GM12878 (cell line): ENCODE measurements at regions not wholly inside any gene's neighbourhood (a gene's known extent, or its start where the extent isn't known, plus 50 kb on each side); places are given as distances from the start of the nearest gene placed in this dataset.

Source experiments
- ATAC-seq: fragments of 200-7000 bp; cut with Tn5 transposase; 3 replicates; pipeline ENCODE4 v1.9.1; 2020; ENCODE audit warnings: mild to moderate bottlenecking, moderate library complexity
- BruUV-seq: library from RNA; stranded (reverse); fragments of 400-500 nt; replicated peaks from 2 replicates; lab custom pipeline; 2021; lab: Mats Ljungman, UMichigan
- CTCF ChIA-PET: fragments of 300-600 bp; sonication (Branson Sonifier 250); formaldehyde crosslinking; extraction: SDS; loops from one replicate; lab custom pipeline; 2021; ENCODE audit warnings: inconsistent platforms; lab: Yijun Ruan, JAX
- POLR2A ChIA-PET: fragments of 350-600 bp; formaldehyde crosslinking; extraction: SDS; loops from one replicate; lab custom pipeline; 2021; ENCODE audit warnings: inconsistent platforms; lab: Charles Lee
- RAD21 ChIA-PET: fragments of 300-600 bp; sonication (Branson Sonifier 250); formaldehyde crosslinking; loops from one replicate; lab custom pipeline; 2023; ENCODE audit warnings: antibody characterized with exemption; ENCODE audit not compliant: unreplicated experiment; lab: Charles Lee
- SMC1A ChIA-PET: fragments of 300-600 bp; sonication (Branson Sonifier 250); formaldehyde crosslinking; loops from one replicate; lab custom pipeline; 2023; ENCODE audit not compliant: unreplicated experiment, uncharacterized antibody; lab: Charles Lee
- DNase-seq: peaks from one replicate; pipeline ENCODE4 v3.0.0-alpha.2; 2011; ENCODE audit warnings: low read depth, low spot score
- FAIRE-seq: peaks from 3 replicates; lab custom pipeline; 2011; peaks lifted over from hg19 to GRCh38; lab: Jason Lieb, UNC
- H2AFZ ChIP-seq: 2 replicates; pipeline ENCODE4 v1.6.0; 2011; ENCODE audit warnings: low read depth, low read length, control low read depth; ENCODE audit not compliant: control insufficient read depth
- H3K27ac ChIP-seq: 2 replicates; pipeline ENCODE4 v1.5.1; 2011; ENCODE audit warnings: control low read depth; ENCODE audit not compliant: control insufficient read depth, insufficient read depth
- H3K27me3 ChIP-seq, 2 experiments: replicated peaks in 1 of 2; 2 replicates each; pipeline versions ENCODE4 v1.6.0 to v1.6.1; 2011; ENCODE audit warnings: low read length in 1 of 2; ENCODE audit not compliant: control insufficient read depth in 2 of 2, insufficient read depth in 2 of 2
- H3K36me3 ChIP-seq, 2 experiments: 2 replicates each; pipeline ENCODE4 v1.5.1; 2011; ENCODE audit warnings: low read length in 1 of 2; ENCODE audit not compliant: control insufficient read depth in 2 of 2, insufficient read depth in 2 of 2
- H3K4me1 ChIP-seq: 2 replicates; pipeline ENCODE4 v1.6.1; 2011; ENCODE audit warnings: mild to moderate bottlenecking, low read length, moderate library complexity, mixed read lengths; ENCODE audit not compliant: control insufficient read depth, insufficient read depth
- H3K4me2 ChIP-seq: 2 replicates; pipeline ENCODE4 v1.6.0; 2011; ENCODE audit warnings: control low read depth; ENCODE audit not compliant: control insufficient read depth, insufficient read depth
- H3K4me3 ChIP-seq: fragments of 200-600 bp; sonication (generic); 2 replicates; pipeline ENCODE4 v1.5.1; 2016
- H3K79me2 ChIP-seq: 2 replicates; pipeline ENCODE4 v1.6.0; 2011; ENCODE audit warnings: low read length; ENCODE audit not compliant: control insufficient read depth, insufficient read depth
- H3K9ac ChIP-seq: 2 replicates; pipeline ENCODE4 v1.8.0; 2011; ENCODE audit warnings: low read length, control low read depth, mixed read lengths; ENCODE audit not compliant: control insufficient read depth, insufficient read depth
- H3K9me3 ChIP-seq: replicated peaks from 3 replicates; pipeline ENCODE4 v1.5.1; 2011; ENCODE audit warnings: mild to moderate bottlenecking, low read length; ENCODE audit not compliant: control insufficient read depth, insufficient read depth
- H4K20me1 ChIP-seq: 2 replicates; pipeline ENCODE4 v1.6.0; 2011; ENCODE audit not compliant: control insufficient read depth, insufficient read depth
- CBFB ChIP-seq: IDR thresholded peaks from 2 replicates; pipeline ENCODE4 v1.6.1; 2016; ENCODE audit warnings: antibody characterized with exemption, low read depth
- CBX3 ChIP-seq: fragments of 200-600 bp; sonication (generic); IDR thresholded peaks from 2 replicates; pipeline ENCODE4 v1.6.1; 2016; ENCODE audit warnings: low read depth, borderline replicate concordance
- JUND ChIP-seq: IDR thresholded peaks from 2 replicates; pipeline ENCODE4 v1.6.1; 2012; ENCODE audit warnings: low read depth, mild to moderate bottlenecking, low read length, improper control_type of control experiment, moderate library complexity
- NR2C2 ChIP-seq: IDR thresholded peaks from 2 replicates; pipeline ENCODE4 v1.6.1; 2011; ENCODE audit warnings: borderline replicate concordance, low read depth; ENCODE audit not compliant: control insufficient read depth, insufficient read length
- RAD51 ChIP-seq: fragments of 450-650 bp; IDR thresholded peaks from 2 replicates; pipeline ENCODE4 v1.6.1; 2016; ENCODE audit warnings: moderate library complexity, mild to moderate bottlenecking, inconsistent platforms
- RBBP5 ChIP-seq: fragments of 200-600 bp; sonication (generic); conservative IDR thresholded peaks from 2 replicates; pipeline ENCODE4 v1.6.1; 2016
- RELB ChIP-seq: fragments of 450-650 bp; IDR thresholded peaks from 2 replicates; pipeline ENCODE4 v1.6.1; 2017; ENCODE audit warnings: low read depth, mild to moderate bottlenecking, moderate library complexity
- RUNX3 ChIP-seq: IDR thresholded peaks from 2 replicates; pipeline ENCODE4 v1.6.1; 2012; ENCODE audit warnings: low read length, inconsistent platforms
- SKIL ChIP-seq: fragments of 450-650 bp; IDR thresholded peaks from 2 replicates; pipeline ENCODE4 v1.6.1; 2017; ENCODE audit warnings: mild to moderate bottlenecking, low read depth, inconsistent platforms; ENCODE audit not compliant: poor library complexity, severe bottlenecking
- SP1 ChIP-seq: IDR thresholded peaks from one replicate; pipeline ENCODE4 v1.6.1; 2011; ENCODE audit warnings: low read depth, low read length
- STAT3 ChIP-seq: IDR thresholded peaks from 2 replicates; pipeline ENCODE4 v1.6.1; 2011; ENCODE audit warnings: low read depth, low read length, improper control_type of control experiment
- SUPT20H ChIP-seq: IDR thresholded peaks from 2 replicates; pipeline ENCODE4 v1.6.1; 2011; ENCODE audit warnings: low read depth, mild to moderate bottlenecking, low read length, moderate library complexity, borderline replicate concordance; ENCODE audit not compliant: control insufficient read depth
- TAF1 ChIP-seq: IDR thresholded peaks from 2 replicates; pipeline ENCODE4 v1.6.1; 2011; ENCODE audit warnings: mild to moderate bottlenecking, low read depth, low read length, borderline replicate concordance
- WGBS: methylation state at CpG from one replicate; pipeline ENCODE4 v1.1.6; 2016; ENCODE audit warnings: low lambda C conversion rate; ENCODE audit not compliant: insufficient replicate concordance, insufficient coverage; ENCODE audit errors: missing lambda C conversion rate; 5-methylcytosine and 5-hydroxymethylcytosine counted together
- in situ Hi-C: fragments of 300-500 bp; cut with MboI; formaldehyde crosslinking; loops from 9 replicates; pipeline ENCODE4 v1.14.3; 2018; ENCODE audit warnings: mixed read lengths
- intact Hi-C: fragments of 100-400 bp; cut with micrococcal nuclease; formaldehyde crosslinking; loops from one replicate; pipeline ENCODE4 v1.14.2; 2022; ENCODE audit not compliant: unreplicated experiment
- TF ChIP-seq, protein P1 (sequence below): IDR thresholded peaks from 2 replicates; pipeline ENCODE4 v1.6.1; 2012; ENCODE audit warnings: low read depth, low read length, improper control_type of control experiment

DNA sequence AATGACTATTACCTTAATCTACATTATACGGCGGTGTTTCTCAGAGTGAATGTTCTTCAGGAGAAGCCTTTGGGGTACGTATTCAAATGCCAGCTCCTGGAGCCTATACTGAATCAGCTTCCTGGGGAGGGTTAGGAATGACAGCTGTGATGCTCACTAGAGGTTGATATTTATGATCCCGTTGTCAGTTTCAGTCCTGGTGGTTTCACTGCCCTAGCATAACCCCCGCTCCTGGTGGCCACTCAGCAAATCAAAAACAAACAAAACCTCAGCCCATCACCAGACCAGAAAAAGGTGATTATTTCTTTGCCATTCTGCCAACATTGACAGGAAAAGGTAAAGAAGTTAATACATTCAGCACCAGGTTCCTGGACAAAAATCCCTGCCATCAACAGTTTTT lies 136.5 kb upstream of the CRY1 start:
- no peaks in the 10 kb centered on the region for H3K27me3 ChIP-seq
- H2AFZ ChIP-seq = no peak overlapping the region
- H3K4me2 ChIP-seq = no peak overlapping the region
- no peaks in the 10 kb centered on the region for H3K79me2 ChIP-seq
- H3K4me3 ChIP-seq = no peak overlapping the region
- RAD21 ChIA-PET = no interaction called here
- no peak overlapping the region for H3K27ac ChIP-seq
- no peaks in the 10 kb centered on the region for H3K9me3 ChIP-seq
- CTCF ChIA-PET = no interaction called here
- TF ChIP-seq NR2C2 (no peak), TAF1 (no peak), SUPT20H (no peak), RELB (no peak), SP1 (no peak), SKIL (no peak), CBX3 (no peak), CBFB (no peak), JUND (no peak), RBBP5 (no peak), RAD51 (no peak), STAT3 (no peak), RUNX3 (no peak)
- TF ChIP-seq, protein P1, sequence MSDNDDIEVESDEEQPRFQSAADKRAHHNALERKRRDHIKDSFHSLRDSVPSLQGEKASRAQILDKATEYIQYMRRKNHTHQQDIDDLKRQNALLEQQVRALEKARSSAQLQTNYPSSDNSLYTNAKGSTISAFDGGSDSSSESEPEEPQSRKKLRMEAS = no peak
- TF ChIP-seq, all 136 proteins: peak for 0
- no peak for FAIRE-seq
- 43% methylated on average over 5 of the region's 5 CpGs for WGBS
- in situ Hi-C loops (no loop called here), intact Hi-C loops (no loop called here)
- no TSS peak for BruUV-seq
- Histone ChIP-seq H3K9ac (no peak overlapping the region), H4K20me1 (no peaks in the 10 kb centered on the region), H3K4me1 (no peaks in the 10 kb centered on the region), H3K36me3 (no peaks in the 10 kb centered on the region)
- ATAC-seq = no peak
- POLR2A ChIA-PET = no interaction called here
- DNase-seq = no peak
- SMC1A ChIA-PET = no interaction called here
